ENCODE measurements at regions not wholly inside any gene's neighbourhood (a gene's known extent, or its start where the extent isn't known, plus 50 kb on each side); places are given as distances from the start of the nearest gene placed in this dataset.
A peak's percentile ranks its signal among the peaks of the same experiment; 100 is the strongest.

DNA sequence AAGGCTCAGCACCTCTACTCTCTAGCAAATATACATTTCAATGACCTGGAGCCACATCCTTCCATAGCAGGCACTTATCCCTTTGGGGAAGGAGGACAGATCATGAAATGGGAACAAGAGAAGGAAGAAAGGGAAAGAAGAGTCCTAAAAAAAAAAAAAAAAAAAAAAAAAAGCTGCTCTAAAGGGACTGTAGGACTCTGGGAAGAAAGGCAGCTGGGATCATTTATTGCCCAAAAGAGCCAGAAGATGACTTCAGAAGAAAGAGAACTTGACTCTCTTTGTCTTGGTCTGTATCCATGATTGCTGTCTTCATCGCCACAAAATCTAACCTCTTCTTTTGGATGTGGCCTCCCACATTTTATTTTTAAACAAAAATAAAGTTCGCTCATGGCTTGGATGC is 203.6 kb upstream of the CELF2 start:
- H3K4me3 ChIP-seq (replicated peaks in 1 of 2; ENCODE audit: low read depth in 2 of 2, low read length in 2 of 2): no peak overlapping the region
- TF ChIP-seq, protein P1, sequence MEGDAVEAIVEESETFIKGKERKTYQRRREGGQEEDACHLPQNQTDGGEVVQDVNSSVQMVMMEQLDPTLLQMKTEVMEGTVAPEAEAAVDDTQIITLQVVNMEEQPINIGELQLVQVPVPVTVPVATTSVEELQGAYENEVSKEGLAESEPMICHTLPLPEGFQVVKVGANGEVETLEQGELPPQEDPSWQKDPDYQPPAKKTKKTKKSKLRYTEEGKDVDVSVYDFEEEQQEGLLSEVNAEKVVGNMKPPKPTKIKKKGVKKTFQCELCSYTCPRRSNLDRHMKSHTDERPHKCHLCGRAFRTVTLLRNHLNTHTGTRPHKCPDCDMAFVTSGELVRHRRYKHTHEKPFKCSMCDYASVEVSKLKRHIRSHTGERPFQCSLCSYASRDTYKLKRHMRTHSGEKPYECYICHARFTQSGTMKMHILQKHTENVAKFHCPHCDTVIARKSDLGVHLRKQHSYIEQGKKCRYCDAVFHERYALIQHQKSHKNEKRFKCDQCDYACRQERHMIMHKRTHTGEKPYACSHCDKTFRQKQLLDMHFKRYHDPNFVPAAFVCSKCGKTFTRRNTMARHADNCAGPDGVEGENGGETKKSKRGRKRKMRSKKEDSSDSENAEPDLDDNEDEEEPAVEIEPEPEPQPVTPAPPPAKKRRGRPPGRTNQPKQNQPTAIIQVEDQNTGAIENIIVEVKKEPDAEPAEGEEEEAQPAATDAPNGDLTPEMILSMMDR (IDR thresholded peaks at IDR 0.05; ENCODE audit: low read depth, low read length): no peak
- DNase-seq (ENCODE audit: low read depth in 2 of 2): no peak

DNA sequence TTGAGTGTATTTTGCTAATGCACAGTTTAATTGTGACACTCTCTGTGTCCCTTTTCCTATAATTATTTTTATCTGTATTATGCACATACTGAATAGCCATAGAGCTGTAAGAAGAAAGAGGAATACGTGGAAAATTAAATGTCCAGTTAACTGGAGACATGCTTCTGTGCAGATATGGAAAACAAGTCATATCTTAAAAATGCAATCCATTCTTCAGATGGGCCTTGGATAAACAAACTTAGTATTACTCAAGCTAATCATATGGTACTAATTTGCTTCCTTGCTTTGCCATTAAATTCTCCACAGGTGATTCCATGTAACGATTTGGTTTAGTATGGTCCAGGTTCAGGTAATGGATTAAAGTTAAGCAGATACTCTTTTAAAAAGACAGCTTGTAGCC is 201.2 kb upstream of the CELF2 start:
- H3K4me3 ChIP-seq (replicated peaks in 1 of 2; ENCODE audit: low read depth in 2 of 2, low read length in 2 of 2): no peak overlapping the region
- TF ChIP-seq, protein P1 (IDR thresholded peaks at IDR 0.05; ENCODE audit: low read depth, low read length): no peak
- DNase-seq (ENCODE audit: low read depth in 2 of 2): peak in 1 of 2 donors; percentile 68

DNA sequence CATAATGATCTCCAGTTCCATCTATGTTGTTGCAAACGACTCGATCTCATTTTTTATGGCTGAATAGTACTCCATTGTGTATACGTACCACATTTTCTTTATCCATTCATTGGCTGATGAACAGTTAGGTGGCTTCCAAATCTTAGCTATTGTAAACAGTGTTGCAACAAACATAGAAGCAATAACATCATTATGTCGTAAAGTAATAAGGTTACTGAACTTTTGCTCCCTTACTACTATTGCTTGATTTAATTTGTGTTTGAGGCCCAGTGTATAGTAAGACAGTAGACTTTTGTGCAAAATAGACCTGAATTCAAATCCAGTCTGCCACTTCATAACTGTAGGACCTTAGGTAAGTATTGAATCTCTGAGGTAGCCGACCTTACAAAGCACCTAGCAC is 200.1 kb upstream of the CELF2 start:
- DNase-seq (ENCODE audit: low read depth in 2 of 2): no peak
- TF ChIP-seq, protein P1 (IDR thresholded peaks at IDR 0.05; ENCODE audit: low read depth, low read length): no peak
- no peak overlapping the region for H3K4me3 ChIP-seq (replicated peaks in 1 of 2; ENCODE audit: low read depth in 2 of 2, low read length in 2 of 2)

DNA sequence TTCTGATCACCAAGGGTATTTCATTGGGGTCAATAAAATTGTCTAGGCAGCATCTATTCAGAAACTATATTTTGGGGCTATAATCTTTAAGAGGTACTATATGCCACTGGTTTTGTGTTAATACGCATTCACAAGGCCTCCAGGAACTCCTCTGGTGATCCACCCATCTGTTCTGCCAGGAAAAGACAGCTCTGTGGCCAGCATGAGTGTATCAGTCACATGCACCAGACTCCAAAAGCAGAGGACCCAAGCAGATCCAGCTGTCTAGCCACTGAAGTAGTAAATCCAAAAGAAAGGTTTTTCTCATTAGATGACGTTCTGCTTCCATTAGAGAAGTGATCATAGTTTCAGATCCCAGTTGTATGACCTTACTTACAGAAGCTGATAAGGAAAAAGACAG is 199.6 kb upstream of the CELF2 start:
- TF ChIP-seq, protein P1 (IDR thresholded peaks at IDR 0.05; ENCODE audit: low read depth, low read length): no peak
- DNase-seq (ENCODE audit: low read depth in 2 of 2): peak; percentile 55 to 56

DNA sequence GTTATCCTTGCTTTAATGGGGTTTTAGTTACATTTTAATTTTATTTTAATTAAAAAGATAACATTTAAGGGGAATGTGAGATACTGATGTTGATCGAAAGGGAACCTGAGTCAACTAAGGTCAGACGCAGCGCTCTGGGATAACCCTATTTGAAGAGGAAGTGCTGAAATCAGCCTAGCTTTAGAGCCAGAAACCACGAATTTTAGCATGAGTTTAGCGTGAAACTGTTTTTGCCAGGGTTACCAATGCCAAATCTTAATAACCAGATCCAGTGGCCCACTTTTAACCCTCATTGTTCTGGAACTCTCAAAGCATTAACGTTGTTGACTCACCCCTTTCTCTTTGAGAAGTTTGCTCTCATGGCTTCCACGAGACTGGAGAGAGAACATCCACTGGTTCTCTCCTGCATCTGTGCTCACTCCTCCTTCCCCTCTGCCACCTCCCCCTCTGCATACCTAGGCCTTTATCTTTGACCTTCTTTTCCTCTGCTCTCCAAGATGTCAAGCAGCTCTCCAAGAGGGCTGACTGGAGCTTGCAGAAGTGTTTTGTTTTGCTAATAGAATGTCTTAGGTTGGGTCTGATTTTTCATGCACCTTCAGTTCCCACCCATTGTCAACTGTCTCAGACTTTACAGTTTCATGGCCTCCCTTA is 198.3 kb upstream of the CELF2 start:
- no peak overlapping the region for H3K4me3 ChIP-seq (replicated peaks in 1 of 2; ENCODE audit: low read depth in 2 of 2, low read length in 2 of 2)
- TF ChIP-seq, protein P1 (IDR thresholded peaks at IDR 0.05; ENCODE audit: low read depth, low read length): no peak
- DNase-seq (ENCODE audit: low read depth in 2 of 2): no peak

More for the DNA sequence above, 199.6 kb upstream of the CELF2 start:
- no peak overlapping the region for H3K4me3 ChIP-seq (replicated peaks in 1 of 2; ENCODE audit: low read depth in 2 of 2, low read length in 2 of 2)

DNA sequence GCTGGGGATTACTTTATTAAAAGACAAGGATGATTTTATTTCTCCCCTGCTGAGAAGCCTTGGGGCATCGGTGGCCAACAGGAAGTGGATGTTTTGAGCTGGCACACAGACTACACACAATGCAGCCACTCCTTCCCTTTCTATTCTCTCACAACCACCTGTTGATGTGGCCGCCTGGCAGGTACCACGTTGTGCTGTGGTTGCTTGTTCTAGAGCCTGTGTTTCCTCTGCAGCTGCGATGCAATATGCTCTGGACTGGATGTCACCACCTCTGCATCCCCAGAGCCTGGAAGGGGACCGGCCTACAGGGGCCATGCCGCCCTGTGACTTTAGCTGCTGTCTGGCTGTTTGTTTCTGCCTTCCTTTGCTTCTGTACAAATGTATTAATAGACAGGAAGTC is 195.7 kb upstream of the CELF2 start:
- TF ChIP-seq, protein P1 (IDR thresholded peaks at IDR 0.05; ENCODE audit: low read depth, low read length): no peak
- DNase-seq (ENCODE audit: low read depth in 2 of 2): no peak
- no peak overlapping the region for H3K4me3 ChIP-seq (replicated peaks in 1 of 2; ENCODE audit: low read depth in 2 of 2, low read length in 2 of 2)
